A549 (cell line): ENCODE measurements at regions not wholly inside any gene's neighbourhood (a gene's known extent, or its start where the extent isn't known, plus 50 kb on each side); places are given as distances from the start of the nearest gene placed in this dataset.

ENCODE experiments used
- ATAC-seq, 2 experiments: fragments of 200-7000 bp in 1 of 2; fragments of >200 bp in 1 of 2; cut with Nextera tagmentation in 1 of 2; cut with Tn5 transposase in 1 of 2; 3 replicates each; pipeline versions ENCODE4 v1.8.0 to v1.9.1; 2018 to 2020; ENCODE audit warnings: mild to moderate bottlenecking in 1 of 2, moderate library complexity in 1 of 2
- CTCF ChIA-PET: fragments of 300-600 bp; sonication (Branson Sonifier 250); formaldehyde crosslinking; extraction: SDS; loops from one replicate; lab custom pipeline; 2021; ENCODE audit warnings: antibody characterized with exemption, inconsistent platforms; lab: Yijun Ruan, JAX
- POLR2A ChIA-PET: fragments of 350-600 bp; formaldehyde crosslinking; extraction: SDS; loops from one replicate; lab custom pipeline; 2021; ENCODE audit warnings: antibody characterized with exemption, inconsistent platforms; lab: Yijun Ruan, JAX
- DNase-seq, 2 experiments: peaks; one replicate each; pipeline versions ENCODE4 v3.0.0 to v3.0.0-alpha.2; 2011 to 2016; ENCODE audit warnings: low read depth in 1 of 2, low spot score in 1 of 2
- FAIRE-seq: peaks from 2 replicates; lab custom pipeline; 2011; peaks lifted over from hg19 to GRCh38; lab: Jason Lieb, UNC
- H3K27ac ChIP-seq, 2 experiments: fragments of >200 bp; sonication (Bioruptor Twin); formaldehyde crosslinking; 3 replicates each; pipeline ENCODE4 v1.5.1; 2016 to 2017
- H3K4me1 ChIP-seq: fragments of >200 bp; sonication (Bioruptor Twin); formaldehyde crosslinking; 3 replicates; pipeline ENCODE4 v1.6.1; 2016
- H3K4me2 ChIP-seq: fragments of >200 bp; sonication (Bioruptor Twin); formaldehyde crosslinking; 3 replicates; pipeline ENCODE4 v1.6.1; 2016
- H3K4me3 ChIP-seq: fragments of >200 bp; sonication (Bioruptor Twin); formaldehyde crosslinking; 3 replicates; pipeline ENCODE4 v1.5.1; 2016
- H3K9me3 ChIP-seq: fragments of >200 bp; sonication (Bioruptor Twin); formaldehyde crosslinking; 3 replicates; pipeline ENCODE4 v1.6.1; 2016
- CBX2 ChIP-seq: fragments of 200-600 bp; sonication (generic); IDR thresholded peaks from 2 replicates; pipeline ENCODE4 v1.6.1; 2016; ENCODE audit warnings: low read depth, mild to moderate bottlenecking, borderline replicate concordance
- CEBPB ChIP-seq, 2 experiments: fragments of >200 bp in 1 of 2; sonication (Bioruptor Twin) in 1 of 2; formaldehyde crosslinking in 1 of 2; IDR thresholded peaks; 2 replicates each; pipeline ENCODE4 v1.6.1; 2012 to 2016
- CHD4 ChIP-seq: fragments of 200-600 bp; sonication (generic); IDR thresholded peaks from 2 replicates; pipeline ENCODE4 v1.6.1; 2016; ENCODE audit warnings: antibody characterized with exemption, mild to moderate bottlenecking, borderline replicate concordance
- CTCF ChIP-seq: fragments of >200 bp; sonication (Bioruptor Twin); formaldehyde crosslinking; IDR thresholded peaks from 3 replicates; pipeline ENCODE4 v1.5.1; 2016
- EHF ChIP-seq: fragments of 250-450 bp; sonication (Bioruptor Pico); IDR thresholded peaks from 2 replicates; pipeline ENCODE4 v1.5.0; 2020; ENCODE audit warnings: mild to moderate bottlenecking
- EHMT2 ChIP-seq: fragments of 200-600 bp; sonication (generic); IDR thresholded peaks from 2 replicates; pipeline ENCODE4 v1.6.1; 2016; ENCODE audit warnings: antibody characterized with exemption, low read depth, mild to moderate bottlenecking, moderate library complexity
- FOSL2 ChIP-seq, 2 experiments: fragments of 450-650 bp in 1 of 2; fragments of >200 bp in 1 of 2; sonication (Bioruptor Twin) in 1 of 2; formaldehyde crosslinking; IDR thresholded peaks; 2 replicates each; pipeline versions ENCODE4 v1.5.0 to v1.6.1; 2016 to 2020; ENCODE audit warnings: mild to moderate bottlenecking in 1 of 2, moderate library complexity in 1 of 2
- HDAC2 ChIP-seq: fragments of 200-600 bp; sonication (generic); IDR thresholded peaks from 2 replicates; pipeline ENCODE4 v1.6.1; 2016
- HMGXB4 ChIP-seq: fragments of 250-450 bp; sonication (Bioruptor Pico); IDR thresholded peaks from 2 replicates; pipeline ENCODE4 v1.5.0; 2021; ENCODE audit warnings: mild to moderate bottlenecking, moderate library complexity, borderline replicate concordance
- HOXA7 ChIP-seq: fragments of 250-450 bp; sonication (Bioruptor Pico); IDR thresholded peaks from 2 replicates; pipeline ENCODE4 v1.5.0; 2020; ENCODE audit warnings: mild to moderate bottlenecking, moderate library complexity
- HOXB5 ChIP-seq: fragments of 250-450 bp; sonication (Bioruptor Pico); IDR thresholded peaks from 2 replicates; pipeline ENCODE4 v1.5.0; 2020; ENCODE audit warnings: mild to moderate bottlenecking, moderate library complexity
- KDM5A ChIP-seq: fragments of 200-600 bp; sonication (generic); IDR thresholded peaks from 2 replicates; pipeline ENCODE4 v1.6.1; 2016; ENCODE audit warnings: antibody characterized with exemption, mild to moderate bottlenecking
- MAZ ChIP-seq: fragments of 150-350 bp; IDR thresholded peaks from 2 replicates; pipeline ENCODE4 v1.6.1; 2014; ENCODE audit warnings: antibody characterized with exemption, low read depth, low read length, borderline replicate concordance
- POLR2AphosphoS2 ChIP-seq: conservative IDR thresholded peaks from 2 replicates; pipeline ENCODE4 v1.6.1; 2012; ENCODE audit warnings: low read length, improper control_type of control experiment, inconsistent platforms
- RARB ChIP-seq: fragments of 250-450 bp; sonication (Bioruptor Pico); IDR thresholded peaks from 2 replicates; pipeline ENCODE4 v1.8.0; 2021; ENCODE audit warnings: mild to moderate bottlenecking, moderate library complexity
- RNF2 ChIP-seq: fragments of 200-600 bp; sonication (generic); IDR thresholded peaks from 2 replicates; pipeline ENCODE4 v1.6.1; 2016; ENCODE audit warnings: low read depth, mild to moderate bottlenecking, antibody characterized with exemption, moderate library complexity, borderline replicate concordance
- SMC3 ChIP-seq: fragments of >200 bp; sonication (Bioruptor Twin); formaldehyde crosslinking; IDR thresholded peaks from 3 replicates; pipeline ENCODE4 v1.6.1; 2018; ENCODE audit warnings: inconsistent platforms
- SREBF2 ChIP-seq: fragments of 450-650 bp; IDR thresholded peaks from 2 replicates; pipeline ENCODE4 v1.6.1; 2014; ENCODE audit warnings: mild to moderate bottlenecking, moderate library complexity
- USF2 ChIP-seq: fragments of 450-650 bp; IDR thresholded peaks from 2 replicates; pipeline ENCODE4 v1.6.1; 2014; ENCODE audit warnings: antibody characterized with exemption
- ZC3H11A ChIP-seq: fragments of 450-650 bp; IDR thresholded peaks from 2 replicates; pipeline ENCODE4 v1.6.1; 2014; ENCODE audit warnings: antibody characterized with exemption, mild to moderate bottlenecking
- ZFP36 ChIP-seq: fragments of 450-650 bp; IDR thresholded peaks from 2 replicates; pipeline ENCODE4 v1.6.1; 2014; ENCODE audit warnings: borderline replicate concordance; ENCODE audit not compliant: partially characterized antibody
- ZNF302 ChIP-seq: fragments of 250-450 bp; sonication (Bioruptor Pico); IDR thresholded peaks from 2 replicates; pipeline ENCODE4 v1.9.0; 2021; ENCODE audit warnings: inconsistent platforms, mild to moderate bottlenecking, moderate library complexity
- WGBS: methylation state at CpG from one replicate; pipeline ENCODE4 v1.1.6; 2017; ENCODE audit errors: missing lambda C conversion rate; 5-methylcytosine and 5-hydroxymethylcytosine counted together
- TF ChIP-seq, protein P1 (sequence below): fragments of >200 bp; sonication (Bioruptor Twin); formaldehyde crosslinking; IDR thresholded peaks from 3 replicates; pipeline ENCODE4 v1.6.1; 2016

GRCh38 chr18:57253903-57254302 lies 98.5 kb upstream of the ST8SIA3 start:
- Histone ChIP-seq H3K9me3 (no peaks in the 10 kb centered on the region), H3K4me3 (no peak overlapping the region), H3K4me2 (no peak overlapping the region), H3K4me1 (no peaks in the 10 kb centered on the region), H3K27ac (no peak overlapping the region)
- no peak for DNase-seq
- no peak for FAIRE-seq
- WGBS = 43% methylated on average over 9 of the region's 9 CpGs
- ATAC-seq = no peak
- TF ChIP-seq ZC3H11A (no peak), CEBPB (IDR thresholded peaks at IDR 0.05) (no peak), RNF2 (no peak), RARB (CRISPR knock-in tag) (no peak), USF2 (no peak), ZFP36 (no peak), POLR2AphosphoS2 (no peak), HMGXB4 (CRISPR knock-in tag) (no peak), SREBF2 (no peak), HOXB5 (CRISPR knock-in tag) (no peak), CHD4 (no peak), HOXA7 (CRISPR knock-in tag) (no peak), SMC3 (no peak)
- POLR2A ChIA-PET = no interaction called here
- CTCF ChIA-PET = no interaction called here

- Histone ChIP-seq H3K4me2 (no peak overlapping the region), H3K4me1 (no peaks in the 10 kb centered on the region), H3K9me3 (no peaks in the 10 kb centered on the region), H3K27ac (no peak overlapping the region), H3K4me3 (no peak overlapping the region)
- WGBS = 75% methylated on average over 5 of the region's 6 CpGs
- FAIRE-seq (no peak), DNase-seq (no peak), ATAC-seq (no peak)
- no peak for TF ChIP-seq CBX2
- TF ChIP-seq ZNF302 (CRISPR knock-in tag) = no peak
- no peak for TF ChIP-seq HOXA7 (CRISPR knock-in tag)
- TF ChIP-seq ZC3H11A = no peak
- TF ChIP-seq POLR2AphosphoS2 = no peak
- TF ChIP-seq CHD4 = no peak
- no peak for TF ChIP-seq CTCF
- TF ChIP-seq EHMT2 = no peak
- no peak for TF ChIP-seq KDM5A
- no peak for TF ChIP-seq HDAC2
- TF ChIP-seq EHF (CRISPR knock-in tag) = no peak
- no peak for TF ChIP-seq SREBF2
- no peak for TF ChIP-seq MAZ
- TF ChIP-seq HMGXB4 (CRISPR knock-in tag) = no peak
- no peak for TF ChIP-seq USF2
- TF ChIP-seq, protein P1, sequence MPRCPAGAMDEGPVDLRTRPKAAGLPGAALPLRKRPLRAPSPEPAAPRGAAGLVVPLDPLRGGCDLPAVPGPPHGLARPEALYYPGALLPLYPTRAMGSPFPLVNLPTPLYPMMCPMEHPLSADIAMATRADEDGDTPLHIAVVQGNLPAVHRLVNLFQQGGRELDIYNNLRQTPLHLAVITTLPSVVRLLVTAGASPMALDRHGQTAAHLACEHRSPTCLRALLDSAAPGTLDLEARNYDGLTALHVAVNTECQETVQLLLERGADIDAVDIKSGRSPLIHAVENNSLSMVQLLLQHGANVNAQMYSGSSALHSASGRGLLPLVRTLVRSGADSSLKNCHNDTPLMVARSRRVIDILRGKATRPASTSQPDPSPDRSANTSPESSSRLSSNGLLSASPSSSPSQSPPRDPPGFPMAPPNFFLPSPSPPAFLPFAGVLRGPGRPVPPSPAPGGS = no peak
- TF ChIP-seq FOSL2 (IDR thresholded peaks at IDR 0.05) = no peak
- TF ChIP-seq FOSL2 (CRISPR knock-in tag; IDR thresholded peaks at IDR 0.05) = no peak
- TF ChIP-seq ZFP36 = no peak
- ChIA-PET CTCF (interaction anchor here (0.9 kb wide), 1 partner anchor 29 kb away, joined by 3 read pairs; no protein-coding TSS in a partner anchor), POLR2A (no interaction called here)
Measured at GRCh38 chr18:57258131-57258777, 94.1 kb upstream of the ST8SIA3 start.
